CD4-positive, alpha-beta T cell treated with Interleukin-15 for 4 hours (primary cell): ENCODE measurements at regions not wholly inside any gene's neighbourhood (a gene's known extent, or its start where the extent isn't known, plus 50 kb on each side); places are given as distances from the start of the nearest gene placed in this dataset.
"Not testable (repeated sequence)": the region's sequence is repeated elsewhere in the genome, so short reads cannot be mapped to it uniquely, and the experiment has no call there.

Experiments
- DNase-seq: peaks from one replicate; pipeline ENCODE4 v3.0.0-alpha.2; 2020; ENCODE audit warnings: low spot score

DNA sequence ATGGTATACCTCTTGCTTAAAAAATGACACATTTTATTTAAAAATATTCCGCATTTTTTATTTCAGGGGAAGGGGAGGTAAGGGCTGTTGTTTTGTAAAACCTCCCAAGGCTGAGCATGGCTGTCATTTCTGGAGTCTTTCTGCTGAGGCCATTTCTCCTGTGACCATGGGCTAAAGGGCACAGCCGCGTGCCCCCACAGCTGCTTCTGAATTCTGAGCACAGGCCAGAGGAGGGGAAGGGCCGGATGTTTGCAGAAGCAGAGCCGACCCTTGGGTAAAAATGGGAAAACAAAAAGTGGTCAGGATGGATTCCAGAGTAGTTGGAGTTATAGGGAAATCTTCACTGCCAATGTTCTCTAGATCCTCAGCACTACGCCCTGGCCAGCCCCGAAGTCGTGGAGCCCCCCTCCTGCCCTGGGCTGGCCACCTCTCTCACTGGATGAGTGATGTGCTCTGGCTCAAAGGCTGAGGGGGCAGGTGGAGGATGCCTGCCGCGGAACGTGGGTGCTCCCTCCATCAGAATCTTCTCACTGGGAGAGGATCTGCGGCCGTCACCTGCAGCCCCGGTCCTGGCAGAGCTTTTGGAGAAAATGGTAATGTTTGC, 131.3 kb upstream of the ZEB1 start:
- DNase-seq: no peak

DNA sequence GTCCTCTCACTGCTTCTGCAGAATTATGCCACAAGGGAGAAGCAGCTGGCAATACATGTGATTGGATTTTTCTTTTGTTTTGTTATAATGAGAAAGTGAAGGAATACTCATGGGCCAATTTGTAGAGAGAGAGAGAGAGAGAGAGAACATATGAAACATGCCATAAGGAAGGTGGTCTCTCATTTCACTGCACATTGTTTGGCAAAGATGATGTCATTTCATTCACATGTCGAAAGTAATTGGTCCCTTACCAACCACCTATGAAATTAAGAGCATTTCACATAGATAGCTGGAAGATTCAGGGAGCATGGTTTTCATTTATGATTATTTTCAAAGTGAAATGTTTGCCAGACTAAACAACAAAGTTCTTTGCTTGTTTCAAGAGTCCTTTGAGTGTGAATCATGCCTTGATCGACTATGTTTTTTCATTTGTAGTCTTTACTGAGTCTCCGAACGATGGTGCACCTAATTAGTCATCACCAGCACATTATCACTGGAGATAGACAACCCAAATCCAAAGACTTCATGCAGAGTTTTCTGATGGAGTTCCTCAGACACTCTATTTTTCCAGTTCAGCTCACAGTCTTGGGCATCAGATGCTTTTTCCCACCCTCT, 130.1 kb upstream of the ZEB1 start:
- no peak for DNase-seq

GRCh38 chr10:31190488-31190887, 128.5 kb upstream of the ZEB1 start:
- DNase-seq: no peak

DNA sequence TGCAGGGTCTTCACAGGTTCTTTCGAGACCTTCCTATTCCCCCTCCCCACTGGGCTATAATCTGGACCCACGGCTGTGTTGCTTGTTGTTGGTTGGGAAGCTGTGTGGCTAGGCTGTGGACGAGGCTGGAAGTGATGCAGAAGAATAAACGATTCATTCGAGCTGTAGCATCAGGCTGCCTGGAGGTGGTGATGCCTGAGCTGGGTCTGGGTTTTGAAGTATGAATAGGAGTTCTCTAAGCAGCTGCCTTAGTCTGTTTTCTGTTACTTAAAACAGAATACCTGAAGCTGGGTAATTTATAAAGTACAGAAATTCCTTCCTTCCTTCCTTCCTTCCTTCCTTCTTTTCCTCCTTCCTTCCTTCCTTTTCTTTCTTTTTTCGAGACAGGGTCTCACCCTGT, 126.5 kb upstream of the ZEB1 start:
- no peak for DNase-seq

GRCh38 chr10:31194986-31195385, 124.0 kb upstream of the ZEB1 start:
- DNase-seq: no peak

DNA sequence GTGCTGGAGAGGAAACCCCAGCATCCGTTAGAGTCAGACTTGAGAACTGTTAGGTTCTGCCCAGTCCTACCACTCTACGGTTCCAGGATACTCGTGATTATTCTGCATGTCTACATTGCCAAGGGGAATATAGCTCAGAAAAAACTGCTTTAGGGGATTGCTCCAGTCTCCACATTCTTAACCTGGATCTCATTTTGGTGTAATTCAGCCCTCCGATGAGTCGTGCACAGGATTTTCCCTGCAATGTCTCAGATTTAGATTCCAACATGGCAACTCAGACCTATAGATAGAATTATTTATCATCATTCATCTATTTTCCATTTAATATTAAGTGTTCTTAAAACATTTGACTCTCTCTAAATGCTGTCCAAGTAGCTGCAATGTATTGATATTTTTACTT, 121.1 kb upstream of the ZEB1 start:
- DNase-seq: no peak

- no peak for DNase-seq
Observed at GRCh38 chr10:31204090-31204489, 114.9 kb upstream of the ZEB1 start.

GRCh38 chr10:31207636-31208035, 111.4 kb upstream of the ZEB1 start:
- DNase-seq: no peak

DNA sequence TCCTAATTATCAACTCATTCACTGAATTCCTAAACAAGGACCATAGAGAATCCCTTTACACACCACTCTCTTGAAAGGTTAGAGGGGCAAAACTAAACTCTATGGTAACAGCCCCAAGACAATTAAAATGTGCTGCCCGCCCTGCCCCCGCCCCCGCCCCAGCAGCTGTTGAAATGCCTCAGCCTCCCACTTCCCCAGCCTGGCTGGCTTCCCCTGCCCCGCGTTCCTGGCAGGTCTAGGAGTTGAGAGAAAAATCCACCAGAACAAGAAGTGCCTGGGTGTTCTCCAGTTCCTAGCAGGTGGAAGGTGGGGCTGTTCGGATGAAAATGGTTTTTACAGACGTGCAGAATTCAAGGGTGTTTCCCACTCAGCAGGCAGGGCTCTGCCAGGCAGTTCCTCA, 109.5 kb upstream of the ZEB1 start:
- no peak for DNase-seq

DNA sequence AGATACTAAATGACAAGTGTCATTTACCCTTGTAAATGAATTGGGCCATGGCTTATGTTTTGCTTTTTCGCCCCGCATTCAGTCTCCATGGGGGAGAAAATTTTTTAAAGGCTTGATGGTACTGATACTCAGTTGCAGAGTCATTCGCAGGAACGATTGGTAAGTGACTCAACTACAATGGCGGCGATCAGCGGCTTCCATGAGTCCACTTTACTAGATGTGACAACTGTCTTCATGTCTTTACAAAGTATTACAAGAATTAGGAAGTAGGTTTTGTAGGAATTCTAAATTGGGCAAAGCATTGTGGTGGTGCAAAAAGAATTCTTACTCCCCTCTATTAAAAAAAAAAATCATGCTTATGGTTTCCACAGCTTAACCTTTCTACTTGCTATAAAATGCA, 108.8 kb upstream of the ZEB1 start:
- DNase-seq: no peak

DNA sequence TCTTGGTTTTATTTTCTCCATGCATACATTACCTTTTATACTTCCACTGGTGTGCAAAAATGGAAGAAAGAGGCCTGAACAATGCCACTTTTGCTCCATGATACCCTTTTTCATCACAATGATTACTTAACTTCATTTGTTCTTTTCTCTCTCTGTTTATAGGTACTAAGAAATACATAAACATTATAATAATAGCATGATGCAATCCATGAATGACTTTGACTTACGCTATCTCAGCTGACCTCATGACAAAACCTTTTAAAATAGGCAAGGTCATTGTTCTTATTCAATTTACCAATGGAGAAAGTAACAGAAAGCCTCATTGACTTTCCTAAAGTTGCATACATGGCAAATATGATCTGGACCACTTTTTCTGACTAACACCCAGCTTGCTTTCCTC, 105.1 kb upstream of the ZEB1 start:
- no peak for DNase-seq

- no peak for DNase-seq
Observed at GRCh38 chr10:31215052-31215451, 104.0 kb upstream of the ZEB1 start.

DNA sequence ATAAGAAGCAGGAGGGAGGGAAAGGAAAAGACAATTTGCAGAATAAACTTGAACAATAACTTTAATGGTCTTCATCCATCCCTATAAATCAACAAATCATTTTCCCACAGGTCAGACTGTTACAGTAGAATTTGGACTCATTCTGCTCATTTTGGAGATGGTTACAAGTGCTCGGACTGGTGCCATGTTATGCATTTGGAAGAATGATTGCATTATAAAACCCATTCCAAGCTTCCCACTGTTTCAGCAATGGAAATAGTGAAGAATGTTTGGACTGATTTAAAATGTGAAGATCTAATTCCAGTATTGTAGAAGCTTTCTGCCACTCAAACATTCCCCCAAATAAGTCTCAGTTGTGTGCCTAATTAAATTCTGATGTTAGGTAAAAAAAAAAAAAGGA, 99.7 kb upstream of the ZEB1 start:
- DNase-seq: no peak

DNA sequence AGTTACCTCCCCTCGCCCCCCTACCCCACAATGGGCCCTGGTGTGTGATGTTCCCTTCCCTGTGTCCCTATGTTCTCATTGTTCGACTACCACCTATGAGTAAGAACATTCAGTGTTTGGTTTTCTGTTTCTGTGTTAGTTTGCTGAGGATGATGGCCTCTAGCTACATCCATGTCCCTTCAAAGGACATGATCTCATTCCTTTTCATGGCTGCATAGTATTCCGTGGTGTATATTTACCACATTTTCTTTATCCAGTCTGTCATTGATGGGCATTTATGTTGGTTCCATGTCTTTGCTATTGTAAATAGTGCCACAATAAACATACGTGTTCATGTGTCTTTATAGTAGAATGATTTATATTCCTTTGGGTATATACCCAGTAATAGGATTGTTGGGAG, 90.2 kb upstream of the ZEB1 start:
- not testable (repeated sequence) for DNase-seq

DNA sequence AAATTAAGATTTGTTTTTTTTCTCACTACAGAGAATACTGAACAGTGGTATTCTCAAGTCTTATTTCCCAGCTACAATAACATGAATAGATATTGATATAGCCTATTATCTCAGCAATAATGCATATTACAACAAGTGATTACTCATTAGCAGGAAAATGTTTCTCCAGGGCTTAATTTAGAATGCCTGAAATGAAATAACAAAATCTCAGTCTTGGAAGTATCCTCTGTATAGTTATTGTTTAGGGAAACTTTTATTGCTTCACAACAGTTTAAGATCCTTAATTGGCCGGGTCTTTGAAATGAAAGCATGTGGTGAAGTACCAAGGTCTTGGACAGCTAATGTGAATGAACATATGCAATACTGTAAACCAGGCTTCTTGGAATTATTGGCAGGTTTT, 79.1 kb upstream of the ZEB1 start:
- no peak for DNase-seq

GRCh38 chr10:31242902-31243301, 76.1 kb upstream of the ZEB1 start:
- DNase-seq: no peak

DNA sequence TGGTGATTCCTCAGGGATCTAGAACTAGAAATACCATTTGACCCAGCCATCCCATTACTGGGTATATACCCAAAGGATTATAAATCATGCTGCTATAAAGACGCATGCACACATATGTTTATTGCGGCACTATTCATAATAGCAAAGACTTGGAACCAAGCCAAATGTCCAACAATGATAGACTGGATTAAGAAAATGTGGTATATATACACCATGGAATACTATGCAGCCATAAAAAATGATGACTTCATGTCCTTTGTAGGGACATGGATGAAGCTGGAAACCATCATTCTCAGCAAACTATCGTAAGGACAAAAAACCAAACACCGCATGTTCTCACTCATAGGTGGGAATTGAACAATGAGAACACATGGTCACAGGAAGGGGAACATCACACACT, 67.9 kb upstream of the ZEB1 start:
- not testable (repeated sequence) for DNase-seq

GRCh38 chr10:31253237-31253636, 65.8 kb upstream of the ZEB1 start:
- DNase-seq: no peak

GRCh38 chr10:31261511-31262311, 57.3 kb upstream of the ZEB1 start:
- DNase-seq: no peak

DNA sequence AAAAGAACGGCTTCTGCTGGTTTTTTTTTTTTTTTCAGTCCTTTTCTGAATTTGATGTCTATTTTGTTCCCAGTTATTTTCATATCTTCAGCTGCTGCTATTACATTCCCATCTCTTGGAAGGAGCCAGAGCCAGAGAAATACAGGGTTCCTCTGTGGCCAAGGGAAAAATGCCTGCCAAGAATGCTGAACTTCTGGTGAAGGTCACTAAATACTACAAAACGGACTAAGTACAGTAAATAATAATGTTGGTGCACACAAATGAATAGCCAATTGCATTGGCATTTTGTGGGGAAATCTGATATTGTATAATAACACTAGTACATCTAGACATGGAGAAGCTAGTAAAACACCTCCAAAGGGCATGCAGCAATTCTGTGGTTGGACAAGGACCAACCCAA, 56.3 kb upstream of the ZEB1 start:
- DNase-seq: no peak

GRCh38 chr10:31263903-31264302, 55.1 kb upstream of the ZEB1 start:
- no peak for DNase-seq

DNA sequence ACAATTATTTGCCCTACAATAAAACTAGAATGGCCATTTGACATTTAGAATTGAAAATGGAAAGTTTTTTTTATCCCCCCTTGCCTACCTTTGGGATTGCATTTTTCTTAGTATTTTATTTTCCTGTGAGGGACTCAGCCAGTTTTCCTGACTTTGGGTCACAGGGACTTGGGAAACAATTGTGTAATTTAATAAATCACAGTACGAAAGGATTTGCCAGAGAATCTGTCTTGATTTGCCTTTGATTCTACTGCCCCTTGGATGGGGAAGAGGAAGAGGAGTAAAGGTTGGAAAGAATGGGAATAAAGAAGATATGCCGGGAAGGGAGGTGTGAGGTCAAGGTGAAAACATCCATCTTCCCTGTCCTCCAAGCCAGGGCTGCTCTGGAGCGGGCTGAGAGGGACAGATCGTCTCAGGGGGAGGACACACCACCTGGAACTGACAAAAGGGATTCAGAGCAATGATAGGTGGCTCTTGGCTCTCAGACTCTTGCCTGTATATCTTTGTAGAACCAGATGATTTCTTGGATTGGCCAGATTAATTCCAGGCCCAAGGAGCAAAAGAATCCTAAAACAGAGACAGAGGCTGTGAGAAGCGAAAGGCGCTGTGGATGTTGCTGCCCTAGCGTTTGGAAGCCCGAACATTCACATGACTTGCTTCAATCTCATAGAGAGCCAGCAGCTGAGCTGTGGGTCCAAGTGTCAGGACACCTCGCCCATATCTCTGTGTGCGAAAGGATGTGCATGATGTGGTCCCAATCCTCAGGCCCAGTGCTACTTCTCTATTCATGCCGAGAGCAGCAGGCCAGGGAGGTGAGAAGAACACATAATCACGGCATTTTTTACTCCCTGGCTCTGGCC, 50.3 kb upstream of the ZEB1 start:
- no peak for DNase-seq
